ENCODE measurements at regions not wholly inside any gene's neighbourhood (a gene's known extent, or its start where the extent isn't known, plus 50 kb on each side); places are given as distances from the start of the nearest gene placed in this dataset.

DNA sequence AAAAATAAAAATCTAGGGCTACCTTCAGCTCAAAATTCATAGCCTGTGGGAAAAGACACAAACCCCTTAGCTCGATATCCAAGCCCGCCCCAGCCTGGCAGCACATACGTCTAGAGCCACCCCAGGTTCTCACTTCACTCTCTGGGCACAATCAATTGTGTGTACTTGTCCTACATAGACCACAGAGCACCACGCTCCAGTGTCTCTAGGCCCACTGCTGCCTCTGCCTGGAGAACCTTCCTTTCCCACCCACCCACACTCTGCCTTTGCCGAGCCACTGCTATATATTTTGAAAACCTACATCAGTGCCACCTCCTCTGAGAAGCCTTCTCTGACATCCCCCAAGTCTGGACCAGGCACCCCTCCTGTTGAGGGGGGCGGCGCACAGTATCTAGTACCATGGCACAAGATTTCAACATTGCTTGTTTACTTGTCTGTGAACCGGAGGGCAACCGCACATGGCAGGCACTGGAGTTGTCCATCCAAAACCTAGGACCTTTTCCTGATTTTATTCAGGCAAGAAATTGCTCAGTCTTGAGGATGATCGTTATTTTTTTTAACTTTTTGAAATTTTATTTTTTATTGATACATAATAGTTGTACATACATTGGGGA lies 141.5 kb downstream of the UNC5CL start:
- H3K4me1 ChIP-seq (ENCODE audit: control insufficient read depth, insufficient read depth, low read length, poor library complexity, severe bottlenecking): no peaks in the 10 kb centered on the region
- no peak overlapping the region for H3K4me3 ChIP-seq (ENCODE audit: extremely low read depth, insufficient read depth, low read length, poor library complexity, severe bottlenecking)
- 91 to 96% methylated on average over 8 to 9 of the region's 10 CpGs for WGBS, 2 experiments (ENCODE audit: insufficient coverage in 2 of 2)
- no peak overlapping the region for H3K27ac ChIP-seq (ENCODE audit: low read depth, low read length, severe bottlenecking)
- no peaks in the 10 kb centered on the region for H3K9me3 ChIP-seq (ENCODE audit: control insufficient read depth, low read length)
- H3K36me3 ChIP-seq (ENCODE audit: control insufficient read depth, insufficient read depth, low read length): no peaks in the 10 kb centered on the region

- WGBS, 2 experiments (ENCODE audit: insufficient coverage in 2 of 2): 90 to 93% methylated on average over 3 of the region's 3 CpGs
- Histone ChIP-seq H3K36me3 (ENCODE audit: control insufficient read depth, insufficient read depth, low read length) (no peaks in the 10 kb centered on the region), H3K4me1 (ENCODE audit: control insufficient read depth, insufficient read depth, low read length, poor library complexity, severe bottlenecking) (no peaks in the 10 kb centered on the region), H3K4me3 (ENCODE audit: extremely low read depth, insufficient read depth, low read length, poor library complexity, severe bottlenecking) (no peak overlapping the region), H3K27ac (ENCODE audit: low read depth, low read length, severe bottlenecking) (no peak overlapping the region), H3K9me3 (ENCODE audit: control insufficient read depth, low read length) (no peaks in the 10 kb centered on the region)
Observed at GRCh38 chr6:40896696-40897095, 142.3 kb downstream of the UNC5CL start.

DNA sequence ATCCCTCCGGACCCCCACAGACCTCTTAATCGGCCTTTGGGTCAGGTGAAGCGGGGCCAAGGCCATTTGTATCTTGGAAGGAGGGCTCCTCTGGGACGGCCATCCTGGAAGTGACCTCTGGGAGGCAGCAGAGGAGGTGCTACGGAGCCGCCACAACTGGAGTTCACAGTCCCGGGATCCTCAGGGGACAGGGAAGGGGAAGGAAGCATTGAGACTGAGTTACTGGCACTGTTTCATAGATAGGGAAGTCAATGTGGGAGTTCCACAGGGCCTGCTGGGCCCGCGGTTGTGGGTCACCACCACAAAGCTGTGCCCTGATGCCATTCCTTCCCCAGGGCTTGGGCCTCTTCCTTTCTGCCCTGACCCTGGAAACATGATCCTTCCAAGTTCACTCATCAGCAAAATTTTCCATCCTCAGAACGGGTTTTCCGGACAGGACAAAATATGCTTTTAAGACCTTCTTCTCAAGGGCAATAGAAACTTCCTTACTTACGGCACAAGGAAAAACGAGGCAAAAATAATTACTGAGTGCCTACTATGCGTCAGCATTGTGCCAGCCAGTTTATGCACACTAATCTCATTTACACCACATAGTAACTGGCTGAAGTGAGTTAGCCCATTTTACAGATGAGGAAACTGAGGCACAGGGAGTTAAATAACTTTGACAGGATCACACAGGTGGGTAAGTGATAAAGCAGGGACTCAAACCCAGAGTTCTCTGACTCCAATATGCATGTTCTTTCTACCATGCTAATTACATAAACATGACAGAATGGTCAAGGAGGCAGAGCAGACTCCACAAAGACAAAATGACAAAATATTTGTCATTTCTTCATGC lies 143.8 kb downstream of the UNC5CL start:
- no peaks in the 10 kb centered on the region for H3K36me3 ChIP-seq (ENCODE audit: control insufficient read depth, insufficient read depth, low read length)
- H3K4me3 ChIP-seq (ENCODE audit: extremely low read depth, insufficient read depth, low read length, poor library complexity, severe bottlenecking): no peak overlapping the region
- no peaks in the 10 kb centered on the region for H3K4me1 ChIP-seq (ENCODE audit: control insufficient read depth, insufficient read depth, low read length, poor library complexity, severe bottlenecking)
- no peaks in the 10 kb centered on the region for H3K9me3 ChIP-seq (ENCODE audit: control insufficient read depth, low read length)
- WGBS, 2 experiments (ENCODE audit: insufficient coverage in 2 of 2): 43 to 47% methylated on average over 10 to 12 of the region's 14 CpGs
- no peak overlapping the region for H3K27ac ChIP-seq (ENCODE audit: low read depth, low read length, severe bottlenecking)

- Histone ChIP-seq H3K27ac (ENCODE audit: low read depth, low read length, severe bottlenecking) (no peak overlapping the region), H3K4me3 (ENCODE audit: extremely low read depth, insufficient read depth, low read length, poor library complexity, severe bottlenecking) (no peak overlapping the region), H3K9me3 (ENCODE audit: control insufficient read depth, low read length) (no peaks in the 10 kb centered on the region), H3K36me3 (ENCODE audit: control insufficient read depth, insufficient read depth, low read length) (no peaks in the 10 kb centered on the region), H3K4me1 (ENCODE audit: control insufficient read depth, insufficient read depth, low read length, poor library complexity, severe bottlenecking) (no peaks in the 10 kb centered on the region)
- WGBS, 2 experiments (ENCODE audit: insufficient coverage in 2 of 2): 97% methylated on average over 4 of the region's 7 CpGs; no CpG with 5 or more reads in 1 of the 2 experiments
Observed at GRCh38 chr6:40893021-40893420, 146.0 kb downstream of the UNC5CL start.

GRCh38 chr6:40892223-40892622 lies 146.8 kb downstream of the UNC5CL start:
- 96 to 98% methylated on average over 8 of the region's 8 CpGs for WGBS, 2 experiments (ENCODE audit: insufficient coverage in 2 of 2)
- Histone ChIP-seq H3K36me3 (ENCODE audit: control insufficient read depth, insufficient read depth, low read length) (no peaks in the 10 kb centered on the region), H3K4me1 (ENCODE audit: control insufficient read depth, insufficient read depth, low read length, poor library complexity, severe bottlenecking) (no peaks in the 10 kb centered on the region), H3K27ac (ENCODE audit: low read depth, low read length, severe bottlenecking) (no peak overlapping the region), H3K4me3 (ENCODE audit: extremely low read depth, insufficient read depth, low read length, poor library complexity, severe bottlenecking) (no peak overlapping the region), H3K9me3 (ENCODE audit: control insufficient read depth, low read length) (no peaks in the 10 kb centered on the region)

DNA sequence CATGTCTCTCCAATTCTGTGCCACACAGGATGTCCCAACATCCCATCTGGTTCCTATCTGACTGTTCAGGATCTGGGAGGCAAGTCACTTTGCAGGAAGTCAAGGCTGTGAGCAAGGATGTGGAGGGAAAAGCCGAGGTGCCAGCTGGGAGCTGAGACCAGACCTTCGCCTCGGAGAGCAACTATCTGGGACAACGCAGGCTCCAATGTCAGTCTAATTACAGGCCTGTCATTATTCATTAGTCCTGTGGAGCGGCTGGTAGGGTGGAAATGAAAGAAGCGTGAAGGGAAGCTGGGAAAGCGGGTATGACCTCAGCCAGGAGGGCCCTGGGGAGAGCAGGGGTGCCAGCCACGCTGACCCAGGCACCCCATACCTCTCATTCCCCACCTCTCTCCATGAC lies 147.3 kb downstream of the UNC5CL start:
- 84 to 88% methylated on average over 5 to 6 of the region's 8 CpGs for WGBS, 2 experiments (ENCODE audit: insufficient coverage in 2 of 2)
- Histone ChIP-seq H3K4me1 (ENCODE audit: control insufficient read depth, insufficient read depth, low read length, poor library complexity, severe bottlenecking) (no peaks in the 10 kb centered on the region), H3K4me3 (ENCODE audit: extremely low read depth, insufficient read depth, low read length, poor library complexity, severe bottlenecking) (no peak overlapping the region), H3K27ac (ENCODE audit: low read depth, low read length, severe bottlenecking) (no peak overlapping the region), H3K36me3 (ENCODE audit: control insufficient read depth, insufficient read depth, low read length) (no peaks in the 10 kb centered on the region), H3K9me3 (ENCODE audit: control insufficient read depth, low read length) (no peaks in the 10 kb centered on the region)

- Histone ChIP-seq H3K27ac (ENCODE audit: low read depth, low read length, severe bottlenecking) (no peak overlapping the region), H3K4me1 (ENCODE audit: control insufficient read depth, insufficient read depth, low read length, poor library complexity, severe bottlenecking) (no peaks in the 10 kb centered on the region), H3K4me3 (ENCODE audit: extremely low read depth, insufficient read depth, low read length, poor library complexity, severe bottlenecking) (no peak overlapping the region), H3K36me3 (ENCODE audit: control insufficient read depth, insufficient read depth, low read length) (no peaks in the 10 kb centered on the region), H3K9me3 (ENCODE audit: control insufficient read depth, low read length) (no peaks in the 10 kb centered on the region)
- 94 to 100% methylated on average over 2 of the region's 2 CpGs for WGBS, 2 experiments (ENCODE audit: insufficient coverage in 2 of 2)
Observed at GRCh38 chr6:40891131-40891530, 147.9 kb downstream of the UNC5CL start.

GRCh38 chr6:40889137-40889832 lies 149.7 kb downstream of the UNC5CL start:
- Histone ChIP-seq H3K4me3 (ENCODE audit: extremely low read depth, insufficient read depth, low read length, poor library complexity, severe bottlenecking) (no peak overlapping the region), H3K36me3 (ENCODE audit: control insufficient read depth, insufficient read depth, low read length) (no peaks in the 10 kb centered on the region), H3K4me1 (ENCODE audit: control insufficient read depth, insufficient read depth, low read length, poor library complexity, severe bottlenecking) (no peaks in the 10 kb centered on the region), H3K9me3 (ENCODE audit: control insufficient read depth, low read length) (no peaks in the 10 kb centered on the region), H3K27ac (ENCODE audit: low read depth, low read length, severe bottlenecking) (no peak overlapping the region)
- WGBS, 2 experiments (ENCODE audit: insufficient coverage in 2 of 2): 90 to 92% methylated on average over 4 of the region's 7 CpGs

- Histone ChIP-seq H3K27ac (ENCODE audit: low read depth, low read length, severe bottlenecking) (no peak overlapping the region), H3K36me3 (ENCODE audit: control insufficient read depth, insufficient read depth, low read length) (no peaks in the 10 kb centered on the region), H3K9me3 (ENCODE audit: control insufficient read depth, low read length) (no peaks in the 10 kb centered on the region), H3K4me1 (ENCODE audit: control insufficient read depth, insufficient read depth, low read length, poor library complexity, severe bottlenecking) (no peaks in the 10 kb centered on the region), H3K4me3 (ENCODE audit: extremely low read depth, insufficient read depth, low read length, poor library complexity, severe bottlenecking) (no peak overlapping the region)
- 83 to 100% methylated on average over 1 to 2 of the region's 3 CpGs for WGBS, 2 experiments (ENCODE audit: insufficient coverage in 2 of 2)
Observed at GRCh38 chr6:40888456-40888990, 150.5 kb downstream of the UNC5CL start.

- WGBS, 2 experiments (ENCODE audit: insufficient coverage in 2 of 2): 87 to 91% methylated on average over 3 to 5 of the region's 6 CpGs
- Histone ChIP-seq H3K4me3 (ENCODE audit: extremely low read depth, insufficient read depth, low read length, poor library complexity, severe bottlenecking) (no peak overlapping the region), H3K9me3 (ENCODE audit: control insufficient read depth, low read length) (no peaks in the 10 kb centered on the region), H3K4me1 (ENCODE audit: control insufficient read depth, insufficient read depth, low read length, poor library complexity, severe bottlenecking) (no peaks in the 10 kb centered on the region), H3K27ac (ENCODE audit: low read depth, low read length, severe bottlenecking) (no peak overlapping the region), H3K36me3 (ENCODE audit: control insufficient read depth, insufficient read depth, low read length) (no peaks in the 10 kb centered on the region)
Observed at GRCh38 chr6:40887792-40888340, 151.2 kb downstream of the UNC5CL start.

Data from mesodermal cell (in vitro differentiated cells).